ENCODE measurements at regions not wholly inside any gene's neighbourhood (a gene's known extent, or its start where the extent isn't known, plus 50 kb on each side); places are given as distances from the start of the nearest gene placed in this dataset.

DNA sequence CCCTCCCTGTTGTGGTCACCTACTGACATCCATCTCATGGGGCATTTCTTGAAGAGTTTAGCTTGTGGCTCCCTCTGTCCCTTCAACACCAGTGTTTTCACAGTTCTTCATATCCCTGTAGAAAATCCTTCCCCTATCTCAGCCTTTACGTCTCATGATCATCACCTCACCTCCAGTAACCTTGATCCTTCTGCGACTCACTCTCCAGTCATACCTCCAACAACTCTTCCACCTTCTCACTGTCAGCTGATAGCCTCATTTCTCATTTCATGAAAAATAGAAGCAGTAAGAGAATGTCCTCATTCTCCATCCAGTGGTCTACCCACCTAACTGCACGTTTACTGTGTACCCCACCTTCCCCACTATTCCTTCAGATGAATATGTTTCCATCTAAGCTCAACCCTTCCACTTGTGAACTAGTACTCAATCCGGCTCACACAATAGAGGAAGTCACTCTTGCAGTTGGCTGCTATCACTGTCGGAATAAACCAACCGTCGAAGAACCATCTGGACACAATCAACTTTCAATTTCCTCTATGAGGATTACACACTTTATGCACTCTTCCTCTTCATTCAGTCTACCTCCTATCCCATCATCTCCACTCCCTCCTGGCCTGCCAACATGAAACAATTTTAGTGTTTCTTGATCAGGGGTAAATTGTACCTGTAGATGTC, 256.0 kb downstream of the AHR start:
- TF ChIP-seq CTCF (IDR thresholded peaks at IDR 0.05; ENCODE audit: insufficient read depth, low read length, poor library complexity, severe bottlenecking) (no peak), EZH2phosphoT487 (conservative IDR thresholded peaks at IDR 0.05; ENCODE audit: low read length) (no peak)
